ENCODE measurements at regions not wholly inside any gene's neighbourhood (a gene's known extent, or its start where the extent isn't known, plus 50 kb on each side); places are given as distances from the start of the nearest gene placed in this dataset.
"Not testable (repeated sequence)": the region's sequence is repeated elsewhere in the genome, so short reads cannot be mapped to it uniquely, and the experiment has no call there.

GRCh38 chr16:87140211-87141200 lies 176.7 kb downstream of the C16orf95 start:
- DNase-seq: no peak

- DNase-seq: no peak
Measured at GRCh38 chr16:87141402-87141801, 175.8 kb downstream of the C16orf95 start.

DNA sequence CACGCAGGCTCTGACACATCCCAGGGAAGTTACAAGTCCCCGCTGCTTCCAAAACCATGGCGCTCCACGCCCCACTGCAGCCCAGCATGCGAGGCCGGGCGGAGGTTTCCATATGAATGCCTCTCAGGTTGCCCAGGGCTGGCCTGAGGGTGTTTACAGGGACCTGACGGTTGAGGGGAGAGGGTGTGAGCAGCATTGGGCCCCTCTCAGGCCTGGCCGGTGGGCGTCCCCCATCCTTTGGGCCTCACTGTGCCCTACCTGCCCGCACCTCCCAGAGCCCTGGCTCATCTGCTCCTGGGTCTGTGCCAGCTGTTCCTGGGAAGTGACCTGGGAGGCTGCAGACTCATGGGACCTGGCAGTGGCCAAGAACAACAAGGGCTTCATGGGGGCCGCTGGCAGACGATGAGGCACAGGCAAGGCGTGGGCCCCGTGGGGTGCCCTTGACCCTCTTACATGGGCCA lies 173.5 kb downstream of the C16orf95 start:
- DNase-seq: no peak

DNA sequence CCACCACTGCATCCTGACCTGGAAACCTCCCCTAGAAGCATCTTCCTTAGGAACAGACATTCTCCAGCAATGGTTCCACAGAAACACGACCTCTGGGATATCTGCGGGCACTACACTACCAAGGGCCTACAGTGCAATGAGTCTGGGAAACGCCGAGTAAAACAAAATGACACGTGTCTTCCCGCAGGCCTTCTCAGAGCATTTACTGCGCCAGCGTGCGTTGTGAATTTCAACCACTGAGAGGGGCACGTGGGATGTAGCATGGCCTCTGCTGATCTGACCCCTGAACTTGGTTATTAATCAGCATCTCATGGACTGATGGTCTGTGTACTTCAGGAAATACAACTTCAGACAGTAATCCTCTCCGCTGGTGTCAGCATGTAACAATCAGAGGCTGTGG lies 173.0 kb downstream of the C16orf95 start:
- no peak for DNase-seq

- DNase-seq: no peak
Measured at GRCh38 chr16:87145181-87146176, 171.7 kb downstream of the C16orf95 start.

- DNase-seq: no peak
Measured at GRCh38 chr16:87146676-87147075, 170.5 kb downstream of the C16orf95 start.

- DNase-seq: no peak
Measured at GRCh38 chr16:87149051-87149450, 168.1 kb downstream of the C16orf95 start.

- no peak for DNase-seq
Measured at GRCh38 chr16:87150262-87150661, 166.9 kb downstream of the C16orf95 start.

DNA sequence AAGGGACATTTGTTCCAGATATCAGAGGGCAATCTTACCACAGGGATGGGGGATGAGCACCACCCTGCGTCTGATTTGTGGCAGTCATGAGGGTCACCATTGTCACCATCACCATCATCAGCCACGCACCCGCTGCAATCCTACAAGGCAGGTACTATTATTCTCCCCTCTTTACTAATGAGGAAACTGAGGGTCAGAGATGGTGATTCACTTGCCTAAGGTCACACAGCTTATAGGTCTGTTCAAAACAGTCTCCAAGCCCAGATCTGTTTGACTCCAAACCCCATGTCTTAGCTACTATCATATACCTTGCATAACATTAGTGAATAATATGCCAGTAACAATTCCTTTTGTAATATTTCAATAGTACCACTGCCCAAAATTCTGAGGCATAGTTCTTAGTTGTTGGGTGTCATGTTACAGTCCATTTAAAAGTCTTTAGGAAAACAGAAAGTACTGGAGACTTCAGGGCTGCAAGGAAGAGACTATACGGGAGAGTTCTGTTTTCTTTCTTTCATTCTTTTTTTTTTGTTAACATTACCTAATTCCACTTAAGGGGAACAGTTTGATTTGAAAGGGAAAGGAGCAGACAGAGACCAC lies 166.4 kb downstream of the C16orf95 start:
- no peak for DNase-seq

GRCh38 chr16:87152221-87152755 lies 164.9 kb downstream of the C16orf95 start:
- no peak for DNase-seq

- no peak for DNase-seq
Measured at GRCh38 chr16:87153326-87153725, 163.9 kb downstream of the C16orf95 start.

DNA sequence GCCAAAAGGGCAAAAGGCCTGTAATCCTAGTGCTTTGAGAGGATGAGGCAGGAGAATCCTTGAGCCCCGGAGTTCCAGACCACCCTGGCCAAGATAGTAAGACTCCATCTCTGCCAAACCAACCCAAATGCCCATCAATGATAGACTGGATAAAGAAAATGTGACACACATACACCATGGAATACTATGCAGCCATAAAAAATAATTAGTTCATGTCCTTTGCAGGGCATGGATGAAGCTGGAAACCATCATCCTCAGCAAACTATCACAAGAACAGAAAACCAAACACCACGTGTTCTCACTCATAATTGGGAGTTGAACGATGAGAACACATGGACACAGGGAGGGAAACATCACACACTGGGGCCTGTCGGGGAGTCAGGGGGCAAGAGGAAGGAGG lies 161.9 kb downstream of the C16orf95 start:
- not testable (repeated sequence) for DNase-seq

DNA sequence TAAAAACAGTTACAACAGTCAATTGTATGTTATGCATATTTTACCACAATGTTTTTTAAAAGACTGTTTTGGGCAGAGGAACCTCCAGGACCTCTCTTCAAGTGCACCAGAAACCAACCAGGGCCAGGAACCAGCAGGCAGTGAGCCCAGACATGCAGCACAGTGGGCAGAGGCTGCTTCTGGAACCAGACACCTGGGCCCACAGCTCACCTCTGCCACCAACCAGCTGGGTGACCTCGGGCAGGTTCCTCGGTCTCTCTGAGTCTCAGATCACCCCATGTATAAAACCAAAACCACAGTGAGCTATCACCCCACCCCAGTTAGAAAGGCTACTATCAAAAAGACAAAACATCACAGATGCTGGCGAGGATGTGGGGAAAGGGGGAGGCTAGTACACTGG lies 161.0 kb downstream of the C16orf95 start:
- DNase-seq: no peak

- no peak for DNase-seq
Measured at GRCh38 chr16:87160234-87160636, 157.0 kb downstream of the C16orf95 start.

DNA sequence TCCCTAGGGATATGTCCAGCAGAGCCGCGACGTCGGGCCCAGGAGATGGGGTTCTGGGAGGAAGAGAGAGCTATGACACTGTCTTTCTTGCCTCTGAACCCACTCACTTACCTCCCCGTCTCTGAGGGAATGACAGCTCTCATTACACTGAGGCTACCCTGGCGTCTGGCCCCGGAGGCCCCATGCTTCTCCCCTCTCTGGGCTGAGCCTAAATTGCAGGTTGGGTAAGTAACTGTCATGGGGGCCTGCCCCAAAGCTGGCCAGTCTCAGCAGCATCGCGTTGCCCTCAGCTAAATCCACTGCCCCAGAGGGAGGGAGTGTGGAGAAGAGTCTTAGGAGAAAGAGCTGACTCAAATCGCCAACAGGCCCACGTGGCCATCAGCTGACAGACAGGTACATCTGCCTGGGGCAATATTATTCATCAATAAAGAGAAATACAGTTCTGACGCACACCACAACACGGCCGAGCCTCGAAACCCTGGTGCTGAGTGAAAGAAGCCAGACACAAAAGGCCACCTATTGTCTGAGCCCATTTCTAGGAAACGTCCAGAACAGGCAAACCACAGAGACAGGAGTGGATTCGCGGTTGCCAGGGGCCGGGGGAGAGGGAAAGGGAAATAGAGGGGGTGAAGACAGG lies 156.4 kb downstream of the C16orf95 start:
- DNase-seq: no peak

GRCh38 chr16:87161410-87161809 lies 155.8 kb downstream of the C16orf95 start:
- DNase-seq: not testable (repeated sequence)

DNA sequence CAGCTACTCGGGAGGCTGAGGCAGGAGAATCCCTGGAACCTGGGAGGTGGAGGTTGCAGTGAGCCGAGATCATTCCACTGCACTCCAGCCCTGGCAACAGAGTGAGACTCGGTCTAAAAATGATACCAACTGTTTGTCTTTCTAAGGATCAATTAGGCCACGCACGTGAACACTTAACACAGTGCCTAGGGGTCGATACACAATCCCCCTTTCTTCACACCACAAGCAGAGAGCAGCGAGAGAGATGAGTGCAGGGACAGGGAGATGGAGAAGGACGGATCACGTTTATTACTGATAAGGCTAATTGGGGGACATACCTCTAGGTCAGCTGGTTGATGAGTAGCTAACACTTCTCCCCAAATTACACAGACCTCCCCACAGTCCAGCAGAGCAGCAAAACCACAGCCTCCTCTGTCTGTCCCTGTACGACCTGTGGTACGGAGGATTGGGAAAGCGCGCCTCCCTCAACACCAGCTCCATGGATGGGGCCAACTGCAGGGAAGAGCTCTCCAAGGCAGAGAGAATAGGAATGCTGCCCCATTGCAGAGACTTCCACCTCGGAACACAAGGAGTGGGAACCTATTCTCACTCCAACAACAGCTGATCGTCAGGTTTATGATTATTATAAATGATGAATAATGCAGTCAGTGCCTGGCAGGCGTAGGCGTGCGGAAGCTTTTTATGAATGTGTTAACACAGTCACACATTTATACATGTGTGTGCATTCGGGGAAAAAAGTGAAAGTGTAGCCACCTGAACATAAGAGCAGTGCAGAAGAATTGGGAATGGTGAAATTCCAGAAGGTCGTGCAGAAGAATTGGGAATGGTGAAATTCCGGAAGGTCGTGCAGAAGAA lies 155.1 kb downstream of the C16orf95 start:
- no peak for DNase-seq

- DNase-seq: not testable (repeated sequence)
Measured at GRCh38 chr16:87162799-87163198, 154.4 kb downstream of the C16orf95 start.

DNA sequence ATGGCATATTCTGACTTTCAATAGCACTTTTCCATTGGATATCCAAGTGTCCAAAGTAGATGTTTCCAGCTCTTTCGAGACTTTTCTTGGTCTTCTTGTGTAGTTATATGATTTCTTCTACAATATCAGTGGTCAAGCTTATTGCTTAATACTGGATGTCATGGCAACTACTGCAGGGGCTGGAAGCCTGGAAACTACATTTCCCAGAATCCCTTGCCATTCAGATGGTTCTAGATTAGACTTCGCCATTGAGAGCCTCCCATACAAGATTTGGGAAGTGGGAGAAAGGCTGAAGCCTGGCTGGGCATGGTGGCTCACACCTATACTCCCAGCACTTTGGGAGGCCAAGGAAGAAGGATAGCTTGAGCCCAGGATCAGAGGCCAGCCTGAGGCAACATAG lies 153.6 kb downstream of the C16orf95 start:
- no peak for DNase-seq

DNA sequence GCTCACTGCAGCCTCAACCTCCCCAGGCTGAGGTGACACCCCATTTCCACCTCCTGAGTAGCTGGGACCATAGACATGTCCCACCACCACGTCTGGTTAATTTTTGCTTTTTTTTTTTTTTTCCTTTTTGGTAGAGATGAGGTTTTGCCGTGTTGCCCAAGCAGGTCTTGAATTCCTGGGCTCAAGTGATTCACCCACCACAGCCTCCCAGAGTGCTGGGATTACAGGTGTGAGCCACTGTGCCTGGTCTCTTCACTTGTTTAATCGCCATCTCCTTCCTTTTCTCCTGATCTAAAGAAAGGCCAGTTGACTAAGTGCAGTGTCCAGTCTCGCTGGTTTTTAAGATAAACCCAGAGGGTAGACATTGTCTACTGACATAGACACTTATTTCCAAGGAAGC lies 152.0 kb downstream of the C16orf95 start:
- DNase-seq: no peak

DNA sequence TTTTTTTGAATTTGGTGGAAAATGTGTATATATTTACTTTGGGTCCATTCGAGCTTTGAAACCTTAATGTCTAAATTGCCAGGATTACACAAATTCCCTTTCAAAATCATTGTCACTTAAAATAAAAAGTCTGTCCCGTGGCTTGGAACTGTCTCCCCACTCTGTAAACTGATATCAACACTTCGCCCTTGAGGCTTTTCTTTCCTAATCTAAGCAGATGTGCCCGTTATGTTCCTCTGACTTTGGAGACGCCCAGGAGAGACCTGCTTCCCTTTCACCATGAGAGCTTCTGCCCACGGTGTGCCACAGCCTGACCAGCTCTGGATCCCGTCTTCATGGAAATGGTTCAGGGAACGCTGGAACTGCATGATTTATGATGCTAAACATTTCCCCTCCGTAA lies 151.3 kb downstream of the C16orf95 start:
- no peak for DNase-seq

All from effector CD4-positive, alpha-beta T cell (primary cell).